Hematopoietic multipotent progenitor cell (in vitro differentiated cells): ENCODE measurements at regions not wholly inside any gene's neighbourhood (a gene's known extent, or its start where the extent isn't known, plus 50 kb on each side); places are given as distances from the start of the nearest gene placed in this dataset.
A peak's percentile ranks its signal among the peaks of the same experiment; 100 is the strongest.
"Not testable (repeated sequence)": the region's sequence is repeated elsewhere in the genome, so short reads cannot be mapped to it uniquely, and the experiment has no call there.

Experiments used
- DNase-seq, 3 donors: peaks; one replicate each; pipeline ENCODE4 v3.0.0-alpha.2; 2011 to 2015; ENCODE audit warnings: low read depth in 2 of 3, low spot score in 2 of 3

DNA sequence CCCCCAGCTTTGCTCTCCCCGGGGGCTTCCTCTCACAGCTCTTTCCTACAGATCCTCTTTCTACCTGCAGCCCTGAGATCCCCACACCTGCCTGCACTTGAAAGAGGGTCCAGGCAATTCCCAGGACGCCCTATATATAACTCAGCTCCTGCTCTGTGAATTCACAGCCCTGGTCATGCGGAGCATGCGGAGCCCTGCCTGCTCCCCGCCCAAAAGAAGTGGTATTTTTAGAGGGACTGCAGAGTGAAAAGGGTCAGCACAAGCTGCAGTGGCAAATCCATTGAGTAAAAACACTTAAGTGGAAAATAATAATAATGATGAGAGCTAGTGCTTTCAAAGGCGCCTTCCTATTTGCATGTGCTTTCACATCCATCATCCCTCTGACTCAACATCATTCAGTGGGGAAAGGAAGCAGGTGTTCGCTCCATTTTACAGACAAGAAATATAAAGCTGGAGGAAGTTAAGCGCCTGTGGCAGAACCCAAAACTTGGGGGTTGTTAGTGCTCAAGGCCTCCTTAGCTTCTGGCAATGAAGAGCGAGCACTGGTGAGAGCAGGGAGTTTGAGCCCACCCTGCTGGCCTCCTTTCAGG is 76.3 kb upstream of the LIPC start:
- DNase-seq = peak in 1 of 3 donors; percentile 23

DNA sequence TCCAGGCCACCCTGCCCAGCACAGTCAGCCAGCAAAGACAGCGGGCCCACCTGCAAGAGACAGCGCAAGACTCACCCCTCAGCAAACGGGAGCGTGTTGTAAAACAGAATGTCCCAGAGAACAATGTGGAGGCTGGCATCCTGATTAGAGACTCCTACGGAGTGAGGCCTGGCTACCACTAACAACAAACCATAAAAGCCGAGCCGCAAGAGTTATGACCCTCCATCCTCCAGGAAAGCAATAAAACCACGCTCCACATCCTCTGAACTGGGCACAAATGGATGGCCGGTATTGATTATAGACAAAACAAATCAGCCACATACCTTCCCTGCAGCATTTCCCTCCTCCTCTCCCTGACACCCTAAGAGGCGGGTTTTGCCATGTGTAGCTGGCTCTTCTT is 75.8 kb upstream of the LIPC start:
- no peak for DNase-seq

DNA sequence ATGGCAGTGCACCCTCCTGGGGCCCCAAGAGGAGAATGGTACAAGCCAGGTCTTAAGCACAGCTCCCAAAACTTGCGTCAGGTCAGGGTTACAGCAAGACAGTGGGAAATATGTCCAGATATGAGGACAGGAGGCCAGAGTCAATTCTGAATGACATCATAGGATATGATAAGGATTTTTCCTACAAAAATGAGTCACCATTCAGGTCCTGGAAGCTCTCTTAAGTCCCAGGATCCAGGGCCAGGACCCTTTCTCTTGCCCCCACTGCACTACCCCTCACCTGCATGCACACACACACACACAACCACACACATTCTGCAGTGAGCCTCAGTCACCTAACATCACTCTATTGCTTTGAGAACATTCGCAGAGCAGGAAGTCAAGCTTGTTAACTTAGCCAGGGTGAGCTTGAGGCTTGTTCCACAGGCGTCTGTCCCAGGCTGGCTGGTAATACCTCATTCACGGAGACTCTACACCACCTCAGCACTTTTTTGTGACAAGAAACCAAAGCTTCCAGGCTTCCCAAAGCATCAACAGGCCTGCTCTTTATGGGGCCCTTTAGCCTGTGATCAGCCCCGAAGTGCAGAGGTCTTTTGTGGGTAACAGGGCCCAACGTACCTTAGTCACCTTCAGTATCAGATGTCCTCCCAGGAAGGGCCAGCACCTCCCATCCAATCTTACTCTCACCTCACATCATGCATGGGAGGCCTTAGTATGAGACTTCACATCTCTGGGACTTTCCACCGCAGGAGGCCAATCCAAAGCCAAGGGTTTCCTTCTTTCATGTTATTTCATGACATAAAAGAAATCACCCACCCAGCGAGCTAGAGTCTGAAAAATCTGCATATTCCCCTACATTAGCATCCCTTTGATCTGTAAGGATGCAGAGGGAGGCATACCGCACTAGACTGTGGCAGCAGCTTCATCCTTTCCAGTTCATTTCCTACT is 74.0 kb upstream of the LIPC start:
- peak in 1 of 3 donors; percentile 14 for DNase-seq

DNA sequence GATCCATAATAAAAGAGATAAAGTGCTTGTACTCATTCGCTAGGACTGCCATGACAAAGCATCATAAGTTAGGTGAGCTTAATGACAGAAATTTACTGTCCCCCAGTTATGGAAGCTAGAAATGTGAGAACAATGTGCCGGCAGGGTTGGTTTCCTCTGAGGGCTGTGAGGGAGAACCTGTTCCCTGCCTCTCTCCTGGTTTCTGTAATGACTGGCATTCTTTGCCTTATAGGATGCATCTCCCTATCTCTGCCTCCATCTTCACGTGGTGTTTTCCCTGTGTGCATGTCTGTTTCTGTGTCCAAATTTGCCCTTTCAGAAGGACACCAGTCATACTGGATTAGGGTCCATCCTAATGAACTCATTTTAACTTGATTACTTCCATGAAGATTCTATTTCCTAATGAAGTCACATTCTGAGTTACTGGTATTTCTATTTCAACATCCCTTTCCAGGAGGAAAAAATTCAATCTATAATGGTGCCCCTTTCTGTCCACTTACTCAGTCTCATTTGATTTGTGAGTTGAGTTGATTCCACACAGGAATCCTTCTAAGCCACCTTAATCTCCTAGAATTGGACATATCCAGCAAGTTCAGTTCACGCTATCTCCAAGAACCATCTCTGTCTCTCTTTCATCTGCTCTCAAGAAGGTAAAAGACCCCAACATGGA is 71.2 kb upstream of the LIPC start:
- no peak for DNase-seq

DNA sequence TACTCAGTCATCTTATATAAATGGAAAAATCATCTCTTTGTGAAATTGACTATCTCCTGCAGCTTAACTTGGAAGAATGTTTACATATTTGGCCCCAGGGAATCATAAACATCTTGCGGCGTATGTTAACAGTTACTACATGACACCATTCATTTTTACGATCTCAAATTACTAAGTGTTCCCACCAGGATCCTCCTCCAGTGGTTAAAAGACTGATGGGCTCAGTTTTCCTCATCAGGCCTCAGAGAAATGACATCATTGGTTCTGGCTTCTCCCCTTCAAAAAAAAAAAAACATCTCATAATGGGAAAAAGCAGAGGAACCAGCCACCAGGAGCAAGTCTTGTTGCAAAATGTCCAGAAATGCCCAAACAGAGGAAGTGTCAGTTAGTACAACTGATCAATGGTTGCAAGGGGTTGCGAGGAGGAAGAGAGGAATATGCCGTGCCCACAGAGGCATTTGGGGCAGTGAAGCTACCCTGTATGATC is 70.5 kb upstream of the LIPC start:
- DNase-seq = no peak

DNA sequence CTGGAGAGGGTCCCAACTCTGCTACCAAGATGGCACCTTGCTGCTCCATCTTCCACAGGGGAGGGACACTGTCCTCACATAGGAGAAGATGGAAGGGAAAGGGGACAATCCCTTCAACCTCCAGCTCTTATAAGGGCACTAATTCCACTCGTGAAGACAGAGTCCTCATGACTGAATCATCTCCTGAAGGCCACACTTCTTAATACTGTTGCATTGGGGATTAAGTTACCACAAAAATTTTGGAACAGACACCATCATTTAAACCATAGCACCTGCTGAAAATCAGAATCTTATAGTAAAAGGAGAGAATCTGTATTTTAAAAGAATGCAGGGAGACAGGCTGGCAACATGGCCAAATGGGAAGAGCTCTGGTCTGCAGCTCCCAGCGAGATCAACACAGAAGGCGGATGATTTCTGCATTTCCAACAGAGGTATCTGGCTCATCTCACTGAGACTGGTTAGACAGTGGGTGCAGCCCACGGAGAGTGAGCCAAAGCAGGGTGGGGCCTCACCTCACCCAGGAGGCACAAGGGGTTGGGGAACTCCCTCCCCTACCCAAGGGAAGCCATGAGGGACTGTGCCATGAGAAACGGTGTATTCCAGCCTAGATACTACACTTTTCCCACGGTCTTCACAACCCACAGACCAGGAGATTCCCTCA is 69.4 kb upstream of the LIPC start:
- DNase-seq = no peak

DNA sequence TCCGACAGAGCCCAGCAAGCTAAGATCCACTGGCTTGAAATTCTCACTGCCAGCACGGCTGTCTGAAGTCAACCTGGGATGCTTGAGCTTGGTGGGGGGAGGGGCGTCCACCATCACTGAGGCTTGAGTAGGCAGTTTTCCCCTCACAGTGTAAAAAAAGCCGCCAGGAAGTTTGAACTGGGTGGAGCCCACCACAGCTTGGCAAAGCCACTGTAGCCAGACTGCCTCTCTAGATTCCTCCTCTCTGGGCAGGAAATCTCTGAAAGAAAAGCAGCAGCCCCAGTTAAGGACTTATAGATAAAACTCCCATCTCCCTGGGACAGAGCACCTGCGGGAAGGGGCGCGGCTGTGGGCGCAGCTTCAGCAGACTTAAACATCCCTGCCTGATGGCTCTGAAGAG is 68.7 kb upstream of the LIPC start:
- DNase-seq = peak in 1 of 3 donors; percentile 30

DNA sequence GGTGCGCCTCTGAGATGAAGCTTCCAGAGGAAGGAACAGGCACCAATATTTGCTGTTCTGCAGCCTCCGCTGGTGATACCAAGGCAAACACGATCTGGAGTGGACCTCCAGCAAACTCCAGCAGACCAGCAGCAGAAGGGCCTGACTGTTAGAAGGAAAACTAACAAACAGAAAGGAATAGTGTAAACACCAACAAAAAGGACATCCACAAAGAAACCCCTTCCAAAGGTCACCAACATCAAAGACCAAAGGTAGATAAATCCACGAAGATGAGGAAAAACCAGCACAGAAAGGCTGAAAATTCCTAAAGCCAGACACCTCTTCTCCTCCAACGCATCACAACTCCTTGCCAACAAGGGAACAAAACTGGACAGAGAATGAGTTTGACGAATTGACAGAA is 68.1 kb upstream of the LIPC start:
- DNase-seq = not testable (repeated sequence)

DNA sequence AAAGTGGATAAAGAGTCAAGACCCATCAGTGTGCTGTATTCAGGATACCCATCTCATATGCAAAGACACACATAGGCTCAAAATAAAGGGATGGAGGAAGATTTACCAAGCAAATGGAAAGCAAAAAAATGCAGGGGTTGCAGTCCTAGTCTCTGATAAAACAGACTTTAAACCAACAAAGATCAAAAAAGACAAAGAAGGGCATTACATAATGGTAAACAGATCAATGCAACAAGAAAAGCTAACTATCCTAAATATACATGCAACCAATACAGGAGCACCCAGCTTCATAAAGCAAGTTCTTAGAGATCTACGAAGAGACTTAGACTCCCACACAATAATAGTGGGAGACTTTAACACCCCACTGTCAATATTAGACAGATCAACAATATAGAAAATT is 66.7 kb upstream of the LIPC start:
- DNase-seq = not testable (repeated sequence)

DNA sequence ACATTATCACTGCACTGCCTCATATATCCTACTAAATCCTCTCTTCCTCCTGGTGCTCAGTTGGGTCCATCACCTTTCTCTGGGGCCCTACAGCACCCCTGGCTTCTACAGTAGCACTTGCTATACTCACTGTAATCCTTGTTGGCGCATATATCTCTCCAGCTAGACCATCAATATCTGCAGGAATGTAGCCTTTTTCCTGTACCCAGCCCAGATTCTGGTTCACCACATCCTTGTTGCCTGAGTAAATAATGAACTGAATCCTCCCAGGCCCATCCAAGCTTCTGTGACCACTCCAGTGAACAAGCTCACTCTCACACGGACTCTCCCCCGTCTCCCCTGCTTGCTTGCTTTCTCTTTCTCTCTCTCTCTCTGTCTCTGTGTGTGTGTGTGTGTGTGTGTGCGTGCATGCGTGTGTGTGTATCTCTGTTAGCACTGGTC is 62.5 kb upstream of the LIPC start:
- peak in 2 of 3 donors; percentile 43 to 86 for DNase-seq

DNA sequence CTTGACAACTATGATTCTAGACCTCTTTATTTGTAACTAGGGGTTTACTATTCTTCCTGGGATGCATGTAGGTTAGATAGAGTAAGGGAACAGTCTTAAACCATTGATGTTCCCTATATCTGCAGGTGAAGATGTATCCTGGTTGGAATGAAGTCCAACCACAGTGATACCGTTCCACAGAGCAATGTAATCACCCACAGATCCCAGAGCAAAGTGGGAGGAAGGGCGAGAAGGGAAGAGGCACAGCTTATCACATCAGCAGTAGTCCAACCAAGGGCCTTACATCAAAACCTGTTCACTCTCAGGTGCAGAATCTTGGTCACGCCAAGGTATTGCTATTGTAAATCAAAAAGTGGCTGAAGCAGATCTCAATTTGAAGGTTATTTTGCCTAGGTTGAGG is 61.8 kb upstream of the LIPC start:
- no peak for DNase-seq

DNA sequence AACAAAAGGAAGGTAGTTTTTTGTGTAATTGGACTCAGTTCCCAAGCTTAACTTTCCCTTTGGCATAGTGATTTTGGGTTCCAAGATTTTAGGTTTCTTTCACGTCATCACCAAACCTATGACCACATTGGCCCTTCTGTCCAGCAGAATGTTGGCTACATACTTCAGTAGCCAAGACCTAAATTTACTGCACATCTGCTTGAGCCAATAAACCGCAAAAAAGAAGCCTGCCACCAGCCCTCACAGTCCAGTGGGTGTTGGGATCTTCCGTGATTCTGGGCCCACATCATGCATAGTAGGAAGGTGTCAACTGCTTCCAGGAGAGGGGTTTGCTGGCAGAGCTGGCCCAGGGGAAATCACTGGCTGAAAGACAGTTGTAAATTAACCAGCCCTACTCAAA is 57.6 kb upstream of the LIPC start:
- no peak for DNase-seq

DNA sequence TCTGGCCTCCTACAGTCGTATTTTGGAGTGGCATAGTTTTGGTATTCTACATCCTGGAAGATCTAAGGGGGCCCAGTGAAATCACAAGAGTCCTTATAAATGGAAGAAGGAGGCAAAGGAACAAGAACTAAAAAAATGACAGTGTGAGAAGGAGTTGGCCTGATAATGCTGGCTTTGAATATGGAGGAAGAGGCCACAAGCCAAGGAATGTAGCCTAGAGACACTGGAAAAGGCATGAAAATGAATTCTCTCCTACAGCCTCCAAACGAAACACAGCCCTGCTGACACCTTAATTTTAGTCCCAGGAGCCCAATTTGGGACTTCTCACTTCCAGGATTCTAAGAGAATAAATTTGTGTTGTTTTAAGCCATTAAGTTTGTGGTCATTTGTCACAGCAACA is 54.6 kb upstream of the LIPC start:
- DNase-seq = no peak

DNA sequence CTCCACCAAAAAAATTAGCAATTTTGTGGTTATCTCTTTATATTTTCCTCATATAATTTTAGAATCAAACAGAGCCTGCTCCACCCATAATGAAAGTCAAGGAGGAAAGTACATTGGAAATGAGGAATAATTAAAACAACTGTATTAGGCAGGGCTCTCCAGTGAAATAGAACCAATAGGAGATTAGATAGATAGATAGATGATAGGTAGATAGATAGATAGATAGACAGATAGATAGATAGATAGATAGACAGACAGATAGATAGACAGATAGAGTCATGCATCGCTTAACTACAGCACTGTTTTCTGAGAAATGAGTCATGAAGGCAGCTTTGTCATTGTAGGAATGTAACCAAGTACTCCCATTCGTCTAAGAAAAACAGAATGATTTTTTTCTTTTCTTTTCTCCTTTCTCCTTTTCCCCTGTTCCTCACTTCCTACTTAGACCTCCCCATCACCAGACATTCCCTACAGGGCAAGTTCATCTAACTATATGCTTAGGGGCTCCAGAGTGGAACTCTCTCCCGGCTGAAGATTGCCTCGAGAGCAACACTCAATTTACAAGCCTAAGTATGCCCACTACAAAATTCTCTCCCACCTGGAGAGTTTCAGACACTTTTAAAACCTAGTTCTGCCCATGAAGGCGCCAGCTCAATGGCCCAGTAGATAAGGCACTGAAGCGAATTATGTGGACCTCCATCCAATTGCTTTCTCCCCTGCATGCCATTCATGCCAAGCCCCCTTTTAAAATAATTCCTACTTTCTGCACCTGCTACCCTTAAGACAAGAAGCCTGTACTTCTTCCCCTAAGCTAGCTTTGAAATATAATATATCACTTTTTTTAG is 53.3 kb upstream of the LIPC start:
- DNase-seq = no peak

DNA sequence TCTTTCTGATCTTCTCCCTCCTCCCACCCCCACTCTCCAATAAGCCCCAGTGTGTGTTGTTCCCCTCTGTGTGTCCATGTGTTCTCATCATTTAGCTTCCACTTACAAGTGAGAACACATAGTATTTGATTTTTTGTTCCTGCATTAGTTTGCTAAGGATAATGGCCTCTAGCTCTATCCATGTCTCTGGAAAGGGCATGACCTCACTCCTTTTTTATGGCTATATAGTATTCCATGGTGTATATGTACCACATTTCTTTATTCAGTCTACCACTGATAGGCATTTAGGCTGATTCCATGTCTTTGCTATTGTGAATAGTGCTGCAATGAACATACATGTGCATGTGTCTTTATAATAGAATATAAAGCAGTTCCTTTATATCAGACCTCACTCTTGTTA is 52.3 kb upstream of the LIPC start:
- not testable (repeated sequence) for DNase-seq

DNA sequence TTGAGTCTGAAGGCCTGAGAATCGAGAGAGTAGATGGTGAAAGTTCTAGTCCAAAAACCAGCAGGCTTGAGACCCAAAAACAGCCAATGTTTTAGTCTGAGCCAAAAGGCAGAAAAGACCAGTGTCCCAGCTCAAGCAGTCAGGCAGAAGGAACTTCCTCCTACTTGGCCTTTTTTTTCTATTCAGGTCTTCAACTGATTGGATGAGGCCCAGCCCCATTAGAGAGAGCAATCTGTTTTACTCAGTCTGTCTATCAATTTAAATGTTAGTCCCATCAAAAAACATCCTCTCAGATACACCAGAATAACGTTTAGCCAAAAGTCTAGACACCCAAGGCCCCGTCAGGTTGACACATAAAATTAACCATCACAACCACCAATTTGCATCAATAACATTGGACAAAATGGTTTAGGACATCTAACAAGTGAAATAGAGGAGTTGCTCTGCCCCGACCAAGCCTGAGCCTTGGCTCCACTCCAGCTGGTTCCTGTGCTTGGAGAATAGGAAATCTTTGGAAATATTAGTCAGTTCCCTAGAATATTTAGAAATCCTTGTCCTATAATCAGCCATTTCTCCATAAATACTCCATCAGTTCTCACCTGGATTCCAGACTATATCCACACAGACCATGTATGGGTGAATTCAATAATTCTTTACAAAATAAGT is 51.4 kb upstream of the LIPC start:
- no peak for DNase-seq

DNA sequence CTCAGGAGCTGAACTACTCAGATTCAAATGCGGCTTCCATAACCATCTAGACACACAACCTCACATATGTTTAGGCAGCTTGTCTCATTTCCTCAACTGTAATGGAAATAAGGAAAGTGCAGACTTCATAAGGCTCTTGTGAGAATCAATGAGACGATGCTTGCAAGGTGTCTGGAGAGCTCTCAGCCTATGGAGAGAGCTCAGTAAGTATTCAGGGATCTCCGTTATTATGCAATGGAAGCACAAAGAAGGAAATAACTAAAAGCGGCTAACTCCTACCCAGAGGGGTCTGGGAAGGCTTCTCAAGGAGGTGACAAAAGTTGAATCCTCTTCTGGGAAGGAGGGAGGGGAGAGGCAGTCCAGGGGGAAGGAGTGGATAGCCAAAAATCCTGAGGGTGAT is 50.1 kb upstream of the LIPC start:
- DNase-seq = no peak
